ENCODE measurements at regions not wholly inside any gene's neighbourhood (a gene's known extent, or its start where the extent isn't known, plus 50 kb on each side); places are given as distances from the start of the nearest gene placed in this dataset.

DNA sequence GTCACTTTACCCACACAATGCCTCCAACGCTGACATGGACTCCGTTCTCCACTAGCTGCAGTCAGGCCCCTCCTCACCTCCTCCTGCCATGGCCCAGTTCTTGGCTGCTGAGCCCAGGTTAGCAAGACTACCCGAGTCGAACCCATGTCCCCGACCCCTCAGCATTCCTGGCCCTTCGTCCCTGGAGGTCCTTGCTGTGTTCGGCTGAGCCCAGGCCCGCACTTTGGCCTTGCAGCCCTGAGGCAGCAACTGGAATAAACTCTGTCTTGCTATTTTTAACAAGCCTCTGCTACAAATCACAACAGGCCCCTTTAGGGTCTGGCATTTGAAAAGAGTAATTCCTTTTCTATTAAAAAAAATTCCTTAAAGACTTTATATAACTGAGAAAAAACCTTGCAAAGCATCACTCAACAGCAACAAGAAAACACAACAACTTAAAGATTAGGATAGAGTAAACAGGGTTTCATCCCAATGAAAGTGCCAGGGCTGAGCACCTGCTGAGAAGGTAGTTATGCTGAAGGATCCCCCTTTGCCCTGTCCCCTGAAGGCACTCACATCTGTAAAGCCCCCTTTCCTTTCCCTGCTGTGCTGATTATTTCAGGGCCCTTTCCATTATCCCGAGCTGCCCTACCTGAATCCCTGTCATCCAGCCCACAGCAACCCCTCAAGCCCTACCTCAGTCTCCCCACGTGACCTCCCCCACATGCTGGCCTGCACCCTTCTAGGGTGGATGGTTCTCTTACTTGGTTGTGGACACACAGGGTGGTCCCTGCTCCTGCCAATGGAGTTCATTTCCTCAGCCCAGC, 120.0 kb upstream of the SNTG2 start:
- DNase-seq (ENCODE audit: low spot score): no peak

- no peak for DNase-seq (ENCODE audit: low spot score)
Measured at GRCh38 chr2:829047-829446, 121.6 kb upstream of the SNTG2 start.

DNA sequence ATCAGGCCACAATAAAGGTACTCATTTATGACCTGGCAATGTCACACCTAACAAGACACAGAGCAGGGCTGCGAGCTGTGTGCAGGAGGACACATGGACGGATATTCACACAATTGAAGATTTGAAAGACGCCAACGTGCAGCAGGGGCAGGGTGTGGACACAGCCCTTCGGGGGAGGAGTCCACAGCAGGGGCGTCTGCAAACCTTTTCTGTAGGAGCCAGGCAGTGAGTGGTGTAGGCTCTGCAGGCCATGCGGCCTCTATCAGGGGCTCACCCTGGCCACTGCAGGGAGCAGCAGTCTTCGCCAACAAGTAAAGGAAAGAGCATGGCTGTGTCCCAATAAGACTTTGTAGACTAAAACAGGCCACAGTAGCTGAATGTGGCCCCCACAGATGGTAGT, 125.7 kb upstream of the SNTG2 start:
- no peak for DNase-seq (ENCODE audit: low spot score)

DNA sequence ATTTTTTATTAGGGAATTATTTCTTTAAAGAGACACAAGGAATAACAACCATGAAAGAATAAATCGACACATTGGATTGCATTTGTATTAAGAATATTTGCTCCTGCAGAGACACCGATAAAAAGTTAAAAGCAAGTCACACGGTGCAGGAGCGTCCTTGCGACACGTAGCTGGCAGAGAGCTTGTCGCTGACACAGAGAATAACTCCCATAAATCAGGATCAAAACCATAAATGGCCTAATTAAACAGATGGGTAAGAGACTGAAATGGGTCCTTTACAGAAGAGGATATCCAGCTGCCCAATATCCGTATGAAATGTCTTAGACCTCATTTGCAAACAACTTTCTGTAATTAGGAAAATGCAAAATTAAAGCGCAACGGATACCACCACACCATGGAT, 126.1 kb upstream of the SNTG2 start:
- no peak for DNase-seq (ENCODE audit: low spot score)

DNA sequence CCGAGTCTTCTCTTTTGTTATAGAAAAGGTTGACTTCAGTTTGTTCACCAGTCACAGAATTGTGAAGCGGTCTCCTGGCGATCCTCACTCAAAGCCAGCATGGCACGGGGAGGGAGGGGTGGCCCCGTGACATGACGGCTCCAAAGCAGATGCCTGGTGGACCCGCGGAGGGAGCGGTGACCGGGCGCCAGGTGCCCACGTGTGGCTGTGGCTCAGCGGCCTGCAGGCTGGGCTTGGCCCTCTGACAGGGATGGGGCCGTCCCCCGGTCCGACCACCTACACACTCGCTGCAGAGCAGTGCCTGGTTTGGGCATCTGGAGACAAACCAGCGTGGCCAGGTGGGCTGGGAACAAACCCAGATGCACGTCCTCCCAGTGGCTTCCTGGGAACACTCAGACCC, 129.1 kb upstream of the SNTG2 start:
- DNase-seq (ENCODE audit: low spot score): no peak

DNA sequence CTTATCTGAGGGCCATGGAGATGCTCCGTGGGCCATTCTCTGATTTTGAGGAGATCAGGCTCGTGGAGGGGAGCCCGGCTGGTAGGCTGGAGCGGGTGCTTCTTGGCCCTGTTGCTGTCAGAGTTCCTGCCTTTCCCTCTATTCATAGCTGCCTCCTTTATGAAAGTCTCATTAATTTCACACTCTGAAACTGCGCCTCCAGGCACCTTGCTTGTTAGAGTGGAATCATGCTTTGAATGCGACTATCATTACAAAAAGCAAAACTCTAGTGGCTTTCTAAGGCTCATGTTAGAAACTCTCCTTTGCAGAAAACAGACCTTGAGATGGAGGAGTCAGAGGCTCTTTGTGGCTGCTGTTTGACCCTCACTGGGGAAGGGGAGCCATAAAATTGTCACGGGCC, 131.0 kb upstream of the SNTG2 start:
- no peak for DNase-seq (ENCODE audit: low spot score)

- DNase-seq (ENCODE audit: low spot score): no peak
Measured at GRCh38 chr2:819121-819520, 131.5 kb upstream of the SNTG2 start.

GRCh38 chr2:817336-818015, 133.2 kb upstream of the SNTG2 start:
- DNase-seq (ENCODE audit: low spot score): no peak

DNA sequence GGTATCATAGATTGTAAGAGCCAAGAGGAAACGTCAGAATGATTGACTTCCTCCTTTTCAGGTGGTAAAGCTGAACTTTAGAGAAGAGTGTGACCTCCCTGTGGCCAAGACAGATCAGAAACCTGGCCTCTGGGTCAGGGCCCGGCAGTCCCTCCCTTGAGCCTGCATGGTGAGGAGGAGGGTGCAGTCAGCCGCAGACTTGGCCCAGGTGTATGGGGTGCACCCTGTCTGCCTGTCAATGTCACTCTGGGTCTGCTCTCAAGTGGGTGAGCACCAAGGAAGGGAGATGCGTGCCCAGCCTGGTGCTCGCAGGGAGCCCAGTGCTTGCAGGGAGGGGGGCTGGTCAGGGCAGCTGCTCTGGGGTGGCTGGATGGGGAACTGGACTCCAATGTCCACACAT, 134.4 kb upstream of the SNTG2 start:
- no peak for DNase-seq (ENCODE audit: low spot score)

GRCh38 chr2:810397-810796, 133.2 kb upstream of the TMEM18 start:
- no peak for DNase-seq (ENCODE audit: low spot score)

- DNase-seq (ENCODE audit: low spot score): no peak
Measured at GRCh38 chr2:807300-807699, 130.1 kb upstream of the TMEM18 start.

DNA sequence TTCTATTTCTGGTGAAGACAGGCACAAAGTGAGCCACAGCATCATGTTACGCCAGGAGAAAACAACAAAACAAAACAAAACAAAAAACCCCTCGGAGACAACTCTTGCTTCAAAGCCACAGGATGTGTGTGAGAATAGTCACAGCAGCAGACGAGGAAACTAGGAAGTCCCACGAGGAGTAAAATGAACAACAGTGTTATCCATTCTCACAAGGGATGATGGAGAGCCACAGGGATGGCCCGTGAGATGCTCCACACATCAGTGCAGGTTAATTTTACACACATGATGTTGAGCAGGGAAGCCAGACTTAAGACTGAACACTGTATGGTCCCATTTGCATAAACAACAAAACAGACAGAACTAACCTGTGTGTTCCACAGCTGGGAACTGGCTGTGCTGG, 128.5 kb upstream of the TMEM18 start:
- no peak for DNase-seq (ENCODE audit: low spot score)

GRCh38 chr2:797993-798392, 120.8 kb upstream of the TMEM18 start:
- no peak for DNase-seq (ENCODE audit: low spot score)

DNA sequence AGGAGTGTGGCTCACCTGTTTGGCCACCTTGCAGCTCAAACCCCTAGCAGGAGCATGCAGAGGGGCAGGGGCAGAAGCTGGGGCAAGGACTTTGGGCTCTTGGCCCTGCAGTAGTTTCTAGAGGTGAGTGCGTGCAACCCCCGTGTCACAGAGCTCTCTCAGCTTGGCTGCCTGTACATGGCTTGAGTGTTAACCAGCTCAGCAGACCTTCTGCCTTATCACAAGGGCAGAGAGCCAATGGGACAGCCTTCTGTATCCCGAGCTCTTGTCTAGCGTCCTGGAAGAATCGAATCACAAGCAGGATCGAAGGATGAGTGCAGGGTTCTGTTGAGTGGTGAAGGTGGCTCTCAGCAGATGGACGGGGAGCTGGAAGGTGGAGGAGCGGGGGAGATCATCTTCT, 120.3 kb upstream of the TMEM18 start:
- DNase-seq (ENCODE audit: low spot score): no peak

DNA sequence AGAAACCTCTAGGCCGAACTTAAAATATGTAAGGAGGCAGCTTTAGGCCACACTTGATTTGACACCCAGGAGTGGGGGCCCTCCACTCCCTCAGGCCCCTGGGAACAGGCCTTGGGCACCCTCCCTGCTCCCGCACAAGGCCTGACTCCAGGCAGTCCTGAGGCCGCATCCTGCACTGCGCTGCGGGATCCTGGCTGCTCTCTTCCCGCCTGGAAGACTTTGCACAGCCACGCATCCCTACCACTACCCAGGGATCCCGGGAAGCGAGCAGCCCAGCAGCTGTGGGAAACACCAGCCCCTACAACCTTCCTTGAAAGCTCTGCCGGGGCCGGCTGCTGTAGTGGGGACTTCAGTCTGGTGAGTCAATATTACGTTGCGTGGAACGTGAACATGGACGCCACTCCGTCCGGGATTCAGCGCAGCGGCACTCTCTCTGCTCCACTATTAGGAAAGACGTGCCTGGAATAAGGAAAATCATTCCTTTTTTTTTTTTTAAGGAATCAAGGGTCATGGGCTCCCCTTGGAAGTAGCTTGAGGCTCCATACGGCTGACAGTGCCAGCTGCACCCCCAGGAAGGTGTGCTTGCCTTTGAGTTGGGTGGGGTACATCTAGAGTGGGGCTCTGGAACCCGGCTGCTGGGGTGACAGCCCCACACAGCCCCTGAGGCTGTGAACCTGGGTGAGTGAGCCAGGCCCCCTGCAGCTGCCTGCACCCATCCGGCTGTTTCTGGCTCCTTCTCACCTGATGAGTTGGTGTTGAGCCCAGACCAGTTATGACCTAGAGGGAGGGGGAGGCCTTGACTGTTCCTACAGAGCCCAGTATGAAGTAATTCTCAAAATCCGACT, 119.2 kb upstream of the TMEM18 start:
- no peak for DNase-seq (ENCODE audit: low spot score)

GRCh38 chr2:795531-796041, 118.4 kb upstream of the TMEM18 start:
- DNase-seq (ENCODE audit: low spot score): no peak

GRCh38 chr2:794554-795241, 117.5 kb upstream of the TMEM18 start:
- no peak for DNase-seq (ENCODE audit: low spot score)

- no peak for DNase-seq (ENCODE audit: low spot score)
Measured at GRCh38 chr2:793236-793635, 116.0 kb upstream of the TMEM18 start.

DNA sequence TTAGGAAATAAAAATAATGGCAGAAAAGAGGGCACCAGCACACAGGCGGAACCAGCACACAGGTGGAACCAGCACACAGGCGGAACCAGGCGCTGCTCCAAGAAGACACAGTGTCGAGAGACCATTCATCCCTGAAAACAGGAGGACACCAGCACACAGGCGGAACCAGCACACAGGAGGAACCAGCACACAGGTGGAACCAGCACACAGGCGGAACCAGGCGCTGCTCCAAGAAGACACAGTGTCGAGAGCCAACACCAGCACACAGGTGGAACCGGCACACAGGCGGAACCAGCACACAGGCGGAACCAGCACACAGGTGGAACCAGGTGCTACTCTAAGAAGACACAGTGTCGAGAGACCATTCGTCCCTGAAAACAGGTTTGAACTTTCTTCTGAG, 115.5 kb upstream of the TMEM18 start:
- DNase-seq (ENCODE audit: low spot score): no peak

DNA sequence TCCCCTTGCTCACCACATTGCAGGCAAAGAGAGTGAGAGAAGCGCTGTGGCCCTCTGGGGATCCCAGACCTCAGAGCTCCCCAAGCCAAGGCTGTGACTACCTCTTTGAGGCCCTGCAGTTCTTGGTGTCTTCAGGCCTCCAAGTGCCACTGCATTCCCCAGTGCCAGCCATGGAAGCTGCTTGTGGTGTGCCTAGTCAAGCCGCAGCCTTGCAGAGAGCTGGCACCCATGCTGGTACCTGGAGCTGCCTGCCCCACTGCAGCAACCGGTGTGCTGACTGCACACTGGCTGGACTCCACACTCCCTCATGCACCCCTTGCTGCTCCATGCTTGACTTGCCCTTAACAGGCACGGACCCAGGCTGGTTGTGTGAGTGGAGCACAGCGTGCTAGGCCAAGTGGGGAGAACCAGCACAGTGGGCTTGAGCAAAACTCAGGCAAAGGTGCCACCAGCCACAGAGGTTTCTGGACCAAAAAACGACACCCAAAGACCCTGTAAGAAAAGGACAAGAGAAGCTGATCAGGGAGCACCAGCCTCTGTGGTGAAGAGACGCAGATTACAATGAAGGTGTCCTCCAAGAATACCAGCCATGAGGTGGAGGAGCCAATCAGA, 113.5 kb upstream of the TMEM18 start:
- no peak for DNase-seq (ENCODE audit: low spot score)

DNA sequence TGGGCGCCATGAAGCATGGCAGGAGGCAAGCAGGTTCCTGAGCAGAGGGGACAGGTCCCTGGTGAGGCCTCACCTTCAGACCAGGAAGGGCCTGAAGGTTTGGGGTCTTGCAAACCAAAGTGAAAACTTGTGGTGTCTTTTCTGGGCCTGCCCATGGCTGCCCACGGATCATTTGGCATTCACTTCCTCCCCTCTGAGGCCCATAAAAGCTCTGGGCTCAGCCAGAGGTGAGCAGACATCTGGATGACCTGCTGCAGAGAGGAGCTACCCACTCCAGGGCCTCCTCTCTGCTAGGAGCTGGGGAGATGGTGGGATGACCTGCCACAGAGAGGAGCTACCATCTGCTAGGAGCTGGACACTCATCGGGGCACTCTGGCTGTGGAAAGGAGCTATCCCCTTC, 112.9 kb upstream of the TMEM18 start:
- DNase-seq (ENCODE audit: low spot score): no peak

GRCh38 chr2:789529-789928, 112.3 kb upstream of the TMEM18 start:
- DNase-seq (ENCODE audit: low spot score): no peak
